IMR-90 (cell line): ENCODE measurements at regions not wholly inside any gene's neighbourhood (a gene's known extent, or its start where the extent isn't known, plus 50 kb on each side); places are given as distances from the start of the nearest gene placed in this dataset.

Experiments used
- ATAC-seq: fragments of 200-7000 bp; cut with Tn5 transposase; 2 replicates; pipeline ENCODE4 v1.9.1; 2020; ENCODE audit warnings: low read depth, mild to moderate bottlenecking, moderate library complexity
- BruUV-seq: library from RNA; stranded (reverse); fragments of 400-500 nt; replicated peaks from 2 replicates; lab custom pipeline; 2021; lab: Mats Ljungman, UMichigan
- CTCF ChIA-PET: fragments of 300-600 bp; formaldehyde crosslinking; extraction: SDS; loops from one replicate; lab custom pipeline; 2021; ENCODE audit warnings: antibody characterized with exemption; lab: Yijun Ruan, JAX
- POLR2A ChIA-PET: fragments of 300-600 bp; sonication (Branson Sonifier 250); formaldehyde crosslinking; loops from one replicate; lab custom pipeline; 2022; ENCODE audit warnings: antibody characterized with exemption; ENCODE audit not compliant: unreplicated experiment; lab: Charles Lee
- DNase-seq: peaks from one replicate; pipeline ENCODE4 v3.0.0; 2013
- H2AFZ ChIP-seq: replicated peaks from 2 replicates; pipeline ENCODE3; 2013; ENCODE audit warnings: low read length, mild to moderate bottlenecking; ENCODE audit not compliant: poor library complexity
- H2AK5ac ChIP-seq: 2 replicates; pipeline ENCODE4 v1.6.1; 2013; ENCODE audit warnings: low read depth, low read length, inconsistent platforms
- H2AK9ac ChIP-seq: replicated peaks from 2 replicates; pipeline ENCODE3; 2013; ENCODE audit warnings: mild to moderate bottlenecking, low read depth, low read length, moderate library complexity; ENCODE audit not compliant: poor library complexity
- H2BK120ac ChIP-seq: 2 replicates; pipeline ENCODE4 v1.6.1; 2013; ENCODE audit warnings: low read depth, low read length, inconsistent platforms
- H2BK15ac ChIP-seq: 3 replicates; pipeline ENCODE4 v1.6.1; 2013; ENCODE audit warnings: low read depth, low read length, inconsistent platforms
- H2BK20ac ChIP-seq: 2 replicates; pipeline ENCODE4 v1.6.1; 2013; ENCODE audit warnings: low read depth, mild to moderate bottlenecking, inconsistent platforms, low read length, moderate library complexity
- H2BK5ac ChIP-seq: 2 replicates; pipeline ENCODE4 v1.6.1; 2013; ENCODE audit warnings: mild to moderate bottlenecking, low read depth, low read length, inconsistent platforms; ENCODE audit not compliant: poor library complexity, severe bottlenecking
- H3K14ac ChIP-seq: replicated peaks from 2 replicates; pipeline ENCODE4 v1.6.1; 2013; ENCODE audit warnings: low read depth, low read length, inconsistent platforms
- H3K18ac ChIP-seq: 2 replicates; pipeline ENCODE4 v1.6.1; 2013; ENCODE audit warnings: low read depth, low read length, control low read depth
- H3K23ac ChIP-seq: 2 replicates; pipeline ENCODE4 v1.6.1; 2013; ENCODE audit warnings: low read depth, low read length, inconsistent platforms
- H3K27ac ChIP-seq: 2 replicates; pipeline ENCODE4 v1.5.1; 2013; ENCODE audit warnings: mild to moderate bottlenecking, control low read depth, low read length; ENCODE audit not compliant: insufficient read depth
- H3K27me3 ChIP-seq: 2 replicates; pipeline ENCODE4 v1.6.1; 2013; ENCODE audit warnings: low read length; ENCODE audit not compliant: control insufficient read depth, insufficient read depth
- H3K36me3 ChIP-seq: 2 replicates; pipeline ENCODE4 v1.6.1; 2013; ENCODE audit warnings: low read length, mixed read lengths; ENCODE audit not compliant: control insufficient read depth, insufficient read depth
- H3K4ac ChIP-seq: 2 replicates; pipeline ENCODE4 v1.6.1; 2013; ENCODE audit warnings: low read depth, low read length, inconsistent platforms
- H3K4me1 ChIP-seq: 2 replicates; pipeline ENCODE4 v1.6.1; 2013; ENCODE audit warnings: low read length, mixed read lengths; ENCODE audit not compliant: control insufficient read depth, insufficient read depth
- H3K4me2 ChIP-seq: 2 replicates; pipeline ENCODE4 v1.6.1; 2013; ENCODE audit warnings: low read depth, mild to moderate bottlenecking, control low read depth, low read length, moderate library complexity
- H3K4me3 ChIP-seq: 2 replicates; pipeline ENCODE4 v1.5.1; 2013; ENCODE audit warnings: low read depth, mild to moderate bottlenecking, control low read depth, low read length, moderate library complexity; ENCODE audit not compliant: insufficient read depth
- H3K56ac ChIP-seq: 2 replicates; pipeline ENCODE4 v1.6.1; 2013; ENCODE audit warnings: low read length, inconsistent platforms; ENCODE audit not compliant: insufficient read depth; ENCODE audit errors: extremely low read depth
- H3K79me1 ChIP-seq, 2 experiments: 2 replicates each; pipeline ENCODE4 v1.6.1; 2013; ENCODE audit warnings: low read length in 2 of 2, inconsistent platforms in 1 of 2, low read depth in 1 of 2
- H3K9ac ChIP-seq: 2 replicates; pipeline ENCODE4 v1.6.1; 2013; ENCODE audit warnings: low read depth, low read length, control low read depth
- H3K9me1 ChIP-seq: 2 replicates; pipeline ENCODE4 v1.6.1; 2013; ENCODE audit warnings: low read length, inconsistent platforms; ENCODE audit not compliant: insufficient read depth
- H3K9me3 ChIP-seq: 2 replicates; pipeline ENCODE4 v1.6.1; 2013; ENCODE audit warnings: low read length; ENCODE audit not compliant: control insufficient read depth, insufficient read depth
- H4K20me1 ChIP-seq: 2 replicates; pipeline ENCODE4 v1.6.1; 2013; ENCODE audit warnings: low read length, inconsistent platforms; ENCODE audit not compliant: insufficient read depth
- H4K5ac ChIP-seq: 2 replicates; pipeline ENCODE4 v1.6.1; 2013; ENCODE audit warnings: mild to moderate bottlenecking, low read depth, low read length, control low read depth
- H4K8ac ChIP-seq, 2 experiments: 2 replicates each; pipeline ENCODE4 v1.6.1; 2013; ENCODE audit warnings: low read depth in 2 of 2, low read length in 2 of 2, control low read depth in 1 of 2, inconsistent platforms in 1 of 2
- H4K91ac ChIP-seq: 2 replicates; pipeline ENCODE4 v1.6.1; 2013; ENCODE audit warnings: low read depth, low read length, inconsistent platforms; ENCODE audit not compliant: insufficient read depth
- CEBPB ChIP-seq: IDR thresholded peaks from 2 replicates; pipeline ENCODE4 v1.6.1; 2012; ENCODE audit warnings: low read depth, low read length, improper control_type of control experiment
- CTCF ChIP-seq: conservative IDR thresholded peaks from 2 replicates; pipeline ENCODE4 v1.5.1; 2012; ENCODE audit warnings: mild to moderate bottlenecking, low read depth, low read length, improper control_type of control experiment
- RAD21 ChIP-seq: IDR thresholded peaks from 2 replicates; pipeline ENCODE4 v1.6.1; 2012; ENCODE audit warnings: low read length, improper control_type of control experiment
- RCOR1 ChIP-seq: IDR thresholded peaks from 2 replicates; pipeline ENCODE4 v1.6.1; 2012; ENCODE audit warnings: mild to moderate bottlenecking, low read length, improper control_type of control experiment; ENCODE audit not compliant: insufficient replicate concordance
- WGBS, 2 experiments: methylation state at CpG; one replicate each; pipeline versions ENCODE4 v1.1.5 to v1.1.7; 2013; ENCODE audit warnings: missing lambda C conversion rate in 2 of 2; ENCODE audit not compliant: insufficient read length in 1 of 2; ENCODE audit errors: extremely low coverage in 2 of 2; 5-methylcytosine and 5-hydroxymethylcytosine counted together
- dilution Hi-C: fragments of 300-500 bp; cut with HindIII; formaldehyde crosslinking; loops from one replicate; pipeline ENCODE4 v1.14.3; 2018; ENCODE audit warnings: low sequenced_read_pairs; ENCODE audit not compliant: unreplicated experiment
- in situ Hi-C: fragments of 300-500 bp; cut with MboI; formaldehyde crosslinking; loops from 3 replicates; pipeline ENCODE4 v1.14.3; 2019; ENCODE audit warnings: low sequenced_read_pairs, inconsistent platforms, mixed read lengths
- intact Hi-C: fragments of 100-400 bp; cut with micrococcal nuclease; formaldehyde crosslinking; loops from 2 replicates; pipeline ENCODE4 v1.10.0; 2022

- dilution Hi-C loops (no loop called here), in situ Hi-C loops (loop anchor here (25.0 kb wide), 1 partner anchor 708 kb away; no protein-coding TSS in a partner anchor), intact Hi-C loops (no loop called here)
- Histone ChIP-seq H3K27me3 (peaks cover 6% of the 10 kb centered on the region; the same call in 1 of the 2 replicates), H4K8ac (no peak overlapping the region), H3K4ac (no peak overlapping the region), H3K9me1 (0 out of 2 replicates have a peak, but pooled peaks cover 3% of the 10 kb centered on the region), H3K4me3 (no peak overlapping the region), H2BK20ac (no peak overlapping the region), H3K36me3 (no peaks in the 10 kb centered on the region), H2BK15ac (no peak overlapping the region), H3K18ac (no peak overlapping the region), H2BK120ac (no peak overlapping the region), H3K23ac (no peak overlapping the region), H3K79me1 (no peaks in the 10 kb centered on the region), H4K20me1 (no peaks in the 10 kb centered on the region), H2BK5ac (no peak overlapping the region), H2AK9ac (no peak overlapping the region), H3K4me1 (peaks cover 2% of the 10 kb centered on the region), H2AK5ac (no peak overlapping the region), H3K4me2 (no peak overlapping the region), H3K27ac (no peak overlapping the region), H4K91ac (no peak overlapping the region), H3K9ac (no peak overlapping the region), H4K5ac (no peak overlapping the region), H3K56ac (no peak overlapping the region), H3K14ac (no peak overlapping the region), H3K9me3 (no peaks in the 10 kb centered on the region), H2AFZ (no peak overlapping the region)
- ATAC-seq (no peak), DNase-seq (no peak)
- BruUV-seq, result no TSS peak
- CTCF ChIA-PET, result interaction anchor here (0.7 kb wide), 1 partner anchor 200 kb away, joined by 3 read pairs; no protein-coding TSS in a partner anchor
- TF ChIP-seq CTCF, result no peak
- no peak for TF ChIP-seq CEBPB
- TF ChIP-seq RCOR1, result no peak
- TF ChIP-seq RAD21, result no peak
- POLR2A ChIA-PET, result no interaction called here
- 100% methylated on average over 1 of the region's 1 CpG; no CpG with 5 or more reads in 1 of the 2 experiments for WGBS, 2 experiments
Measured at GRCh38 chr6:130769861-130770260, 57.3 kb upstream of the SMLR1 start.
